HG02798 (cell line): ENCODE measurements at regions not wholly inside any gene's neighbourhood (a gene's known extent, or its start where the extent isn't known, plus 50 kb on each side); places are given as distances from the start of the nearest gene placed in this dataset.
"Not testable (repeated sequence)": the region's sequence is repeated elsewhere in the genome, so short reads cannot be mapped to it uniquely, and the experiment has no call there.

Experiments used
- ATAC-seq: cut with Tn5 transposase; IDR thresholded peaks from one replicate; pipeline ENCODE4 v1.9.1; 2021; ENCODE audit warnings: mild to moderate bottlenecking; ENCODE audit not compliant: unreplicated experiment, poor library complexity

DNA sequence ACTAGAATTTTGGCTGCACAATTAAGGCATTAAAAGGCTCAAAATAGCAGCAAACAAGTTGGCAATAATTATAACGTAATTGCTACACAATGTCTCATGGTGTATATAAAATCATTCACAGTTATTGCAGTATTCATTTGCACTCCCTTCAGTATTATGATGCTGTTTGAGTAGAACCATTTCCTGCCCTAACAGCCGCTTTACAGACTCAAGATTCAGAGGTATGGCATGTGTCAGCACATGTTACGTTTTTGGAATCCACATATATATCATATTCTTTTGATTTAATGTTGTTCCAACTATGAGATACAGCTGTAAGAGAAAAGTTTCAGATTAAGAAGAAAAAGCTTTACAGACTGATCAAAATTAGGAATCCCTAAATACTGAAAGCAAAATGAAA lies 56.3 kb upstream of the NCKAP5 start:
- no peak for ATAC-seq

DNA sequence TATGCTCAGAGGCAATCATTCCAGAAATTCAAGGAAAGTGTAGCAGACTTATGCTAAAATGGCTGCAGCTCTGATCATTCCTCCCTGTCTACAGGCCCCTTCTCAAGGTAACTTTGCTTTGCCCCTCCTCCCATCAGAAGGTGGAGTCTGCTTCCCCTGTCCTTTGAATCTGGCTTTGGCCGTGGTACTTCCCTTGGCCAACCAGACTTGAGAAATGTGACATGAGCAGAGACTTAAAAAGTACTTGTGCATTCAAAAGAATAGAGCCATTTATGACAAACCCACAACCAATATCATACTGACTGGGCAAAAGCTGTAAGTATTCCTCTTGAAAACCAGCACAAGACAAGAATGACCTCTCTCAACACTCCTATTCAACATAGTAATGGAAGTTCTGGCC lies 59.5 kb upstream of the NCKAP5 start:
- ATAC-seq: no peak

DNA sequence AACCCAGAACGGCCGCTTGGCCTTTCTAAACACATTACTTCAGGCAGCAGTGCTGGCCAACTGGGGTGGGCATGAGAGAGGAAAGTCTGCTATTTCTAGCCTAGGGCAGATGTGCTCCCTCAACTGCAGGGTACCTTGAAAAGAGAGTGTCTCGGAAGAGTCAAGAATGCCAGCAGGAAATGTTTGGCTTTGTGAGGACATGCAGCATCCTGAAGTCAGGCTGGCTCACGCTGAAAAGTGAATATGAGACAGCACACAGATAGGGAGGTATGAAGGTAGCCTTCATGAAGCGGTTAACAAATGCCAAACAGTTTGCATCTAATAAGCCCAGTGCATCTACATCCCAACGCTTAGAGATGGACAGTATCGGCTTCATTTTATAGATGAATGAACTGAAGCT lies 65.0 kb upstream of the NCKAP5 start:
- no peak for ATAC-seq

DNA sequence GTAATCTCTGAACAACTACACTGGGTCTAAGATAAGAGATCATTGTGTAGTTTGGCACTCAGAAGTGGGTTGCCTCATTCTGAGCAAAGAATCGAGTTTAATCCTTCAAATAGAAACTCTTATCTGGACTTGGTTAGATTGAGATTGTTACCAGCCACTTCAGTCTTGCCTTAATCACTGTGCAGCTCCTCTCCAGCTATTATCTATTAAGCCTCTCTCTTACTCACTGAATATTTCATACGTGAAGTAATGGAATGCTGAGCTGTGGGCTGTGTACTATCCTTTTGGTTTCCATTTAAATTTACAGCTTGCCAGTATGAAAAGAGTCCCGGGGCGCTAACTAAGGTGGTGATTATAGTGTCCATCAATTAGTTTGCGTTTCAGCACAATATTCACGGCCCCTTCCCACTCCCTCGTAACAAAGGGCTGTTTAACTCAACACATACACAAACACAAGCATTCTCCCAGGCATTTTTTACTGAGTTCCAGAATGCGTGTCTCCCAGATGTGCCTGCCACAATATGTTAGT lies 65.7 kb upstream of the NCKAP5 start:
- no peak for ATAC-seq

DNA sequence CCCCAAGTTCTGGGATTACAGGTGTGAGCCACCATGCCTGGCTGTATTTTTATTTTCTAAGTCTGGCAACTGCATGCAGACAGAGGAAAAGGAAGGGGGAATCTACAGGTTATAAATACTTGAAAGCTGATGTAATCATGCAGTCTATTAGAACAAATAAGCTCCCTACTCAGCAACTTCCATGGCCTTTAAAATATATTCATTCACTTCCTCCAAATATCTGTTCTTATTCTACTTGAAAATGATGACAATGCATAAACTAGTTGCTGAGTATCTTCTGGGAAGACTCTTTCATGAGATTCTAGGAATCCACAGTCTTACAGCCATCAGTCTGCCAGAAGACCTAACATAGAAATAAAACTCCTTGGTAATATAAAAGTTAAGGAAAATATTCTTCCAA lies 66.9 kb upstream of the NCKAP5 start:
- no peak for ATAC-seq

DNA sequence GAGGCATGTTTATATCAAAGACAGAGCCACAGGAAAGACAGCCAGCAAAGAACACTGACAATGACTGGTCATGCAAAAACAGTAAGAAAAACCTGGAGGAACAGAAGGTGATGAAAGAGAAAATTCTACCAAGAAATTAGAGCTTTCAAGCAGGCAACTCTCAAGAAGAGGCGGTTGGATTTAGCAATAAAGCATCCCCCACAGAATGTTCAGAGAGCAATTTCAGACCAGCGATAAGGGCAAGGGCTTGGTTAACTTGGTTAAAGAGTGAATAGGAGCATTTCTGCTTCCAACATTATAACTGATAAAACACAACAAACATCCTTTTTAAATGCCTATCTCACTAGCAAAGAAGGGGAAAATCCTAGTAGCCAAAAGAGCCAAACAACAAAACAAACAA lies 68.0 kb upstream of the NCKAP5 start:
- ATAC-seq: no peak

DNA sequence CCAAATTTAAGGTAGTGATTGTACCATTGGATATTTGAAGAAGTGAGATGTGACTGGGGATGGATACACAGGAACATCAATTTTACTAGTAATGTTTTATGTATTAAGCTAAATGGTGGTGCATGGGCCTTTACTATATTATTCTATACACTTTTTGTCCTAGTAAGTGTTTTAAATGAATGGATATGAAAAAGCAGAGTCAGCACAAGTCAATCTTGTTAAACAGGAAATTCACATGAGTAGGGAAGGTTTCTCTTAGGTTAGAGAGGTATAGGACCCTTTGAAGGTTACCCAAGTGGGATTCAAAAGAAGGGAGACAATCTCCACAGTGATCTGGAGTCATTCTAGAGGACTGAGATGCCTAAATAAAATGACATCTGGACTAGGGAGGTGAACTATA lies 71.8 kb upstream of the NCKAP5 start:
- no peak for ATAC-seq

DNA sequence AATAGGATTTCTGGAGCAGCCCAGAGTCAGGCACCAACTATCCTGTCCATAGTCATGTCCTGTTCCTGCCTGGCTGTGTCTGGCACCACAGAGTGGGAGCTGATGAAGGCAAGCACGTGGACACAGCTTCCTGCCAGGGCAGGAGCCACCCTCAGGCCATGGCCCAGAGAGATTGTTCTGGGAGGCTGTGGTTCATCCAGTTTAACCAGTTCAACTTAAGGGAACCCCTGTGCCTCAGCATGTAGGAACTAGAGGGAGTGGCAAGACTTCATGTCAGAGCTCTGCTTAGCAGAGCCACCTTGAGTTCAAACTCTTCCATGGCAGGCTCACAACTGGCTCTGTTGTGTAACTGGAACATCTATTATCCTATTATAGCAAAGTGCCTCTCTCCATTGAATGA lies 73.2 kb upstream of the NCKAP5 start:
- no peak for ATAC-seq

DNA sequence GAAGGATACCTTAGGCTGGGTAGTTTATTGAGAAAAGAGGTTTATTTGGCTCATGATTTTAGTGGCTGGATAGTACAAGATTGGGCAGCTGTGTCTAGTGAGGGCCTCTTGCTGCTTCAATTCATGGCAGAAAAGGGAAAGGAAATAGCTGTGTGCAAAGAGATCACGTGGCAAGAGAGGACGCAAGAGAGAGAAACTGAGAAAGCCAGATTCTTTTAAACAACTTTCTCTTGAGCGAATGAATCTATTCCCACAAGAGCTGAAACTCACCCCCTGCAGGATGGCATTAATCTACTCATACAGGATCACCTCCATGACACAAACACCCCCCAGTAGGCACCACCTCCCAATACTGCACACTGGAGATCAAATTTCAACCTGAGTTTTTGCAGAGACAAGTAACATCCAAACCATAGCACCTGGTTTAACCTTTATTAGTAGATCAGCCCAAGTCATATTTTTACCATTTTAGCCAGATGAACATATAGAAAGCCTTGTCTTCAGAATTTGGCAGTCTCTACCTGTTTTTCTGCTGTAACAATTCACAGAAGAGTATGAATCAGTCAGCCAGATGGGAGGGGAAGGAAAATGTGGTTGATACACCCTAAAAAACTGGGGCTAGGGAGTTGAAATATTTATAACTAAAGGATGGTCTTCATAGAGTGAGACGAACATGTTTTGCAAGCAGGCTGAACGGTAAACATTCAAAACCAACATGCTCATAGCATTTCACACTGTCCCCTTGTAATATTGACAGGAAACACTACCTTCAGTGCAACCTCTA lies 73.9 kb upstream of the NCKAP5 start:
- ATAC-seq: no peak

DNA sequence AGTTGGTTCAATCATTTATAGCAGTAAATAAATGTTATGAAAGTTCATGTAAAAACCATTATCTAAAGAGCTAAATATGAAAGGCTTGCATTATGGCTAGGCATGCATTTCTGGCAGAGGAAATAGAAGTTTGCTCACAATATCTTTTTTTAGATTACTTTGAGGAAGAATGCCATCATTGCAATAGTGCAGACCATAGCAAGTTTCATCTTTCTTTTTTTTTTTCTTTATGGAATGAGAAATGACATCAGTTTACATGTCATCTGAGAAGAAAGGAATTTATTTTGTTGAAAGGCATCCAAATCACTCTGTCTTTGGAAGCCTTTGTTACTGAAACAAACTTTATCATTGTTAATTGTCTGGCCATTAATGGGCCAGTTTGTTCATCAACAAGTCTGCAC lies 74.5 kb upstream of the NCKAP5 start:
- no peak for ATAC-seq

DNA sequence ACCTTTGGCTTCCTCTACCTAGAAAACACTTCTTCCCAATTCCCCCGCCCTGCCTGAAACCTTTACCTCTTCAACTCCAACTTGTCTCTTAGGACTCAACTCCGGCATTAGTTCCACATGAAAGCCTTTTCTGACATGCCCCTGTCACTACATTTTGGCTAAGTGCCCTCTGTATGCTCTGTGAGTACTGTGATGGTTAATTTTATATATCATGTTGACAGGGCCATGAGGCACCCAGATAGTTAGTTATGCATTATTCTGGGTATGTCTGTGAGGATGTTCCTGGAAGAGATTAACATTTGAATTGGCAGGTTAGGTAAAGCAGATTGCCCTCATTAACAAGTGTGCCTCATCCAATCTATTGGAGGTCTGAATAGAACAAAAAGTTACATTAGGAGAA lies 75.6 kb upstream of the NCKAP5 start:
- no peak for ATAC-seq

DNA sequence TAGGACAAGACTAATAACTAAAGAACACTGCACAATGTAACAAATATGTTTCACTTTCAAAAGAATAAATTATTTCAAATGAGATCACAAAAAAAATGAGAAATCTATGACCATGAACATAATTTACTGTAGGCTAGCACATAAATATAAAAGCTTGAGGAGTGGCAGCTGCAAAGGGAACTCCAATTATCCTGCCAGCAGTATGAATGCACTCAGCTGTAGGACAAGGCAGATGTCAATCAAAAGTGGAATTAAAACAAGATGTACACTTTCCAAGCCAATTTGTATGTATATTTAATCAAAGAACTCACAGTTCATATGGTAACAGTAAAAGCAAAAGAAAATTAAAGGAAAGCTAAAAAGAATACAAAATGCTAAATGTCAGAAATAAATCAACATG lies 76.6 kb upstream of the NCKAP5 start:
- ATAC-seq: no peak

DNA sequence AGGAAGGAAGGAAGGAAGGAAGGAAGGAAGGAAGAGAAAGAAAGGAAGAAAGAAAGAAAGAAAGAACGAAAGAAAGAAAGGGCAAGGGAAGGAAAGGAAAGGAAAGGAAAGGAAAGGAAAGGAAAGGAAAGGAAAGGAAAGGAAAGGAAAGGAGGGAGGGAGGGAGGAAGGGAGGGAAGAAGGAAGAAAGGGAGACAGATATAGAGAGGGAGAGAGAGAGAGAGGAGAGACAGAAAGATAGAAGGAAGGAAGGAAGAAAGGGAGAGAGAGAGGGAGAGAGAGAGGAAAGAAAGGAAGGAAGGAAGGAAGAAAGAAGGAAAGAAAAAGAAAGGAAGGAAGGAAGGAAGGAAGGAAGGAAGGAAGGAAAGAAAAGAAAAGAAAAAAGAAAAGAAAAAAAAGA lies 79.1 kb upstream of the NCKAP5 start:
- ATAC-seq: not testable (repeated sequence)

DNA sequence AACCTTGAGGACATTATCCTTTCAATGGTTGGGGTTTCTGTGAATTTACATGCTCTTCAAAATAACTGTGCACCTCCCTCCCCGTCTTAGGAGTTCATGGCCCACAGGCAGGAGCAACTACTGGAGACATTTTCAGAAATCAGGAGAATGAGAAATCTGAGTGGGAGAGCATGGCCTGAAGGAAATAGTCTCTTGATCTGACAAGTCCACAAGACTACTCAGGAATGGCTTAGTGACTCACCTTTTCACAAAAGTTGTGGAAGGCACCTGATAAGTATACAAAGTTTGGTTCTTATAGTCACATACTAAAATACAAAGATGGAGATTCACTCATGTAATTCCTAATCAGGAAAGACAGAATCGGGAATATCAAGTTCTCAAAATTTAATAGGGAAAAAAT lies 83.6 kb upstream of the NCKAP5 start:
- ATAC-seq: no peak

DNA sequence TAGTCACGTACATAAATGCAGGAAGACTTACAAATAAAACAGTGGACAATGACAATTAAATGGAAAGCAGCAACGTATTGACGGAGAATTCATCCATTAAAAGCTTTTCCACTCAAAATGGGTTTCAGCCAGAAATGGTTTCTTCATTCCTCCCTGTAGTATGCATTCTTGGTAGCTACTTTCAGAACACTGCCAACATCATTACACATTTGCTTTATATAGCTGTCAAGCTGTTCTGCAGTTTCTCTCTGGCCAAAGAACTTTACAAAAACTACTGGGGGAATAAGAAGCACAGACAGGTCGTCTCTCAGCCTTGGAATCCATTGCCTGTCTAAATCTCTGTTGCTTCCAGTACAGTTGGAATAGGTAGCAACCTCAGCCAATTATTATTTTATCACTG lies 84.1 kb upstream of the NCKAP5 start:
- no peak for ATAC-seq

DNA sequence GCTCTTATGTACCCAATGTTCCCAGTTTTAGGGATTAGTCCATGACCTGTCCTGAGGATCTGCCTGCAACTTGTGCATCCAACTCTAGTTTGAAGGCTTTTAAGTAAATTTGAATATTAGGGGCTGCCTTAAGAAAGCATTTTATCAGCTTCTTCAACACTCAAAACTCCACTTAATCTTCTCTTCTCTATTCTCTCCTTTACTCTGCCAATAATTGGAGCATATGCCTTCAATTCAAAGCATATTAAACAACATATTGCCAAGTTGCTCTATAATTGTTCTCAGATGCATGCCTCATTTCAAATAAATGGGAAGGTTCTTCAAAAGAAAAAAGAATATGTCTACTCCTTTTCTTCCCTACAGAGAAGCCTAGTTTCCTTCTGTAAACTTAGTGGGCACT lies 84.8 kb upstream of the NCKAP5 start:
- ATAC-seq: no peak

DNA sequence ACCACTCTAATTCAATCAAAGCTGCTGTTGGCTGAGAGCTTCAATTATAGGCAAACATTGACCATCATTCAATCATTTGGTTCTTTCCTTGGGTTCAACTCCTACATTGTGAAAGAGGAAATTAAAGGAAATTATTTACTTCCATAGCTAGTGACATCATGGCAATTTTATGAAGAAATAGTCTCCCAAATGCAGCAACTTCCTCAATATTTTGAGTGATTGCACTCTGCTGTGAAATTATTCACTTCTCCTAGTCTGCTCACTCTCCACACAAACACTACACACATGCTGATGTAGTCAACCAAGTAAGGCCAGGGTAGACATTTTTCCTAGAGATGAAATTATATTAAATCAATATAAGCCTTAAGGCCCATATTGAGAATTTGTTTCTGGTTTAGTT lies 86.7 kb upstream of the NCKAP5 start:
- ATAC-seq: no peak

DNA sequence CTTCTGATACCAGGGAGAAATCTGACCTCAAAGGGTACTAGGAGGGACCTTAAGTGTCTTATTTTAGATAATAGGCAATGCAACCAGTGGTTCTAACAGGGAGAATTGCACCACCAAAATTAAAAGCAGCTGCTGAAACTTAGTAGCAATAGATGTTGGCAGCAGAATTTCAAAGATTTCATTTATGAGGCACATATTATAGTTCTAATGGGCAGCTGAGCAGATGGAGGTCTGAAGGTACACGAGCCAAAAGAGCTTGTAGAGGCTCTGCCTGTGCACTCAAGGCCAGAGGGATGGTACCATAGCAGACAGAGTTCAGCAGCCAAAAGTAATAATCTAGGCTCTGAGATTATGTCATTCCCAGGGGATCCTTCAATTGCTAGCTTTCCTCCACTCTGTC lies 87.3 kb upstream of the NCKAP5 start:
- no peak for ATAC-seq

DNA sequence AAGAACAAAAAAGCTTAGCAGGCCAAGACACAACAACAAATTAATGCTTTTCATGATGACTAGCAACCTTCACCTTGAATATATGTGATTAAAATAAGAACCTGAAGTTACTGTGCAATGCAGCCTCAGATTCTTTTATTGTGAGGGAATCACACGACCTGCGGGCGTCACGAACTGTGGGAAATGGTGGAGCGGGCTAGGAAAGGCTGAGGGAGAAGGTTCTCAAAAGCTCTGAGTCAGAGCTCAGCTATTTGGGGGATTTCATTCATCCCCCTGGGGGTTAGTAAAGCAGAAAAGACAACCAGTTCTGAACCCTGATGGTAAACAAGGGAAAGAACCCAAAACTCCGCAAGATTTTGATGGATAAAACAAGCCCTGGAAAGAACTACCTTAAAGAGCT lies 89.3 kb upstream of the NCKAP5 start:
- ATAC-seq: no peak

DNA sequence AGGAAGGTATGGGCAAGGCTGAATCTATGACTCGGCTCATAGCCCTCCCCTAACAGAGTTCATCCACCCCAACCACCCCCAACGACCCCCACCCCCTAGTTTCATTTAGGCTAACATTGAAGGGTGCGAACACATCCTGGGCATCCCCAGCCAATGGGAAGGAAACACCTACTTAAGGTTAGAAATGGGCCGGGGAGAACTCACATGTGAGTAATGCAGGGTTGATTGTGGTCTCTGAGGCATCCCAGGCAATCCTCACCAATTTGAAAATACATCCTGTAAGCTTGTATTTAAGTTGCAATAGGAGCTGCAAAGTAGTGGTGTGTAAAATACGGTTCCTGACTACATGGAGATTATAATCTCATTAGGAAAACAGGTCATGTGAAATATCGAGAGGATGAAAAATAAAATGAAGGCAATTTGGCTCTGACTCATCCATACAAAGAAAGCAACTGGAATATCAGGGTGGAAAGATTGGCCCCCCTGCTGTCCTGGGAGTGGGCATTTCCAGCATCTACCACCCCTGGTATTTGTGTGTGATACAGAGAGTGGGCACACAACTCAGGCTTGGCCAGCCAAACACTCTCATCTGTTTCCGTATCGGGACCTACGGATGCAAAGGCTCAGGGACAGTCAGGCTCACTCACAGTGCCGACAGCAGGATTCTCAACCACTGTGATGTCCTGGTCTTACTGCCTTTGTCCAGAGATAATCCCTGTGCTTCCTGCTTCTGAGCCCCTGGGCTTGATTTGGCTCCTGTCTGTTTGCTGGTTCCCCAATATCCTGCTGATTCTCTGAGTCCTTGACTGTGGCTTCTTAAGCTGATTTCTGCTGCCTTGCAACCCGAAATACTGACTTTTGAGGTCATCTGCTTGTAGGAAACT lies 90.0 kb upstream of the NCKAP5 start:
- ATAC-seq: no peak

DNA sequence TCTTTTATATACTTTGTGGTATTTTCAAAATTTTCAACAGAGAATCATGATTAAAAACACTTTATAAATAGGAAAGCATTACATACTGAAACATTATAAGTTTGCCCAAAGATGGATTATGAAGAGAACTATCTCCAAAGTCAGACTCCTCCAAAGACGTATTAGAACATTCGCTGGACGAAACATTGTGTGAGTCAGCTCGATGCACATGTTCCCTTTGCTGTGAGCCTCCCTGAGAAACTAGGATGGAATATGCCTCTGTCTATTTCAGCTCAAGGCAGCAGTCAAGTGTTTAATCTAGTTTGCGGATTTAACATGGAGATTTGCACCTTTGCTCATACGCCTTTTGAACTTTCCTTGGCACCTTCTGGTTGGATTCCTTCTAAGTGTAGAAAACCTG lies 92.2 kb upstream of the NCKAP5 start:
- ATAC-seq: no peak

DNA sequence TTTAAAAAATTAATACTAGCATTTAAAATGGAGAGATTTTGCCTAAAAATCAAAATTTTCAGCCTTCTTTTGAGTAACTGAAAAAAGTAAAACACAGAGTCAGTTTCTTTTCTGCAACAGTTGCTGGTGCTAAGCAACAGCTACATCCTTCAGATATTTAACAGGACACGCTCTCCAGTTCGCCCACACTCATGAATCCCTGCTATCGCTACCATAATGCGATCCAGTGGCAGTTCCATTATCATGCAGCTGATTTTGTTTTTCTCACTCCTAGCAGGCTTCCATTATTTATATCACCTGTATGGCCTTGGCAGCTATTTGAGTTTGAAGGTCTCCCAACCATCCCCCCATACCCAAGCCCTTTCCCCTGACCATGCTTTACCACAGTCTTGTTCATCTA lies 93.1 kb upstream of the NCKAP5 start:
- ATAC-seq: no peak
